GM21360 (cell line): ENCODE measurements at regions not wholly inside any gene's neighbourhood (a gene's known extent, or its start where the extent isn't known, plus 50 kb on each side); places are given as distances from the start of the nearest gene placed in this dataset.
"Not testable (repeated sequence)": the region's sequence is repeated elsewhere in the genome, so short reads cannot be mapped to it uniquely, and the experiment has no call there.

ENCODE experiments used
- ATAC-seq: cut with Tn5 transposase; IDR thresholded peaks from one replicate; pipeline ENCODE4 v1.9.1; 2021; ENCODE audit warnings: mild to moderate bottlenecking, moderate library complexity; ENCODE audit not compliant: unreplicated experiment

DNA sequence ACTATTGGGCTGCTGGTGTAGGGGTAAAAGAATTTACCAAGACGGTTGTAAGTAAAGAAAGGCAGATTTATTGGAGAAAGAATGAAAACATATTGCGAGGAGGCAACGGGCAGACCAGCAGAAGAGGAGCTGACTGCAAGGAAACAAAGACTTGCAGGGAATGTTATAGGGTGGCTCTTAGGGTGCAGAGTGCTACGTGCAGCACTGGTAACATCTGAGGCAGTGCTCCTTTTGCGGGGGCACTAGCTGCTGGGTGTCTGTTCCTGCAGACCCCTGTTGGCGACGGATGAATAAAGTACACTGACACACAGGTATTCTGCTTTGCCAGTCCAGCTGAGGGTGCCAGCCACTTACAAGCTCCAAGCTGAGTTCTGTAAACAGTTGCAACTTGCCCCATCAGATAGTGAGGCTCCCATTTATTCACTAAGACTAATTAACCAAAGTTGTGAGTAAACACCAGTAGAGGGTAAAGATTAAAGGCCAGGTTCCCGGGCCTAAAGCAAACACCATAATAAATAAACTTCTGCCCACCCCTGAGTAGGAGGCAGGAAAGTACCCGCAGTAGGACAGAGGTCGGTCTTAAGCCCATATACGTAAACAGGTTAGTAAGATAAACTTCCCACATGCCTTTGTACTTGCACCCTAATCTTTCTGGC, 140.2 kb upstream of the KCNK1 start:
- ATAC-seq: no peak

DNA sequence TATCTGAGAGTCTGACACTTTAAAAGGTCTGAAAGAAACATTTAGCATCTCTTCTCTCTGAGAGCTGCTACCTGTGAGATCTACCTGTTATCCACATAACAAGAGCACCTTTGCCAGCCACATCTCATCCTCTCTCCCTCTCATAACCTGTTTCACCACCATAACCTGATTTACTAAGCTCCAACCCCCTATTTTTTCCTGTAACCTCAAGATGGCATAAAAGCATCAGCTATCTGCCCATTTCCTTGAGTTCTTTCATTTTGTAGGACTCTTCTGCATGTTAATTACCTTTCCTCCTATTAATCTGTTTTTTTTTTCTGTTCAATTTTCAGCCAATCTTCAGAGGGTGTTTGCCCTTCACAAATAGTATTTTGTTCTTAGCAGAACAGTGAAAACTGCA, 136.5 kb upstream of the KCNK1 start:
- no peak for ATAC-seq

DNA sequence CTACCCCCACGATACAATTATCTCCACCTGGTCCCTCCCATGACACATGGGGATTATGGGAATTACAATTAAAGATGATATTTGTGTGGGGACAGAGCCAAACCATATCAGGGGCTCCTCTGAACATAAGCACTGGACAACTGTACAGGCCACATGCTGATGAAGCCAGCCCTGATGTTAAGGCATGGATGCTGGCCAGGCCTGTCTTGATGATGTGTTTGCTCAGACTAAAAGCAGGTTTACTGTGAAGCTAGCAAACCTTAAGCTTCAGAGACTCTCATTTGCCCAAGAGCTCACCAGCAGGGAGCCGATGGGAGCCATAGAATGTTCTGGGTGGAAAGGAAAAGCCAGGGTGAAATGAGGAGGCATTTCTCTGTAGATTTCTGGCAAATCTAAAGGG, 135.3 kb upstream of the KCNK1 start:
- no peak for ATAC-seq

DNA sequence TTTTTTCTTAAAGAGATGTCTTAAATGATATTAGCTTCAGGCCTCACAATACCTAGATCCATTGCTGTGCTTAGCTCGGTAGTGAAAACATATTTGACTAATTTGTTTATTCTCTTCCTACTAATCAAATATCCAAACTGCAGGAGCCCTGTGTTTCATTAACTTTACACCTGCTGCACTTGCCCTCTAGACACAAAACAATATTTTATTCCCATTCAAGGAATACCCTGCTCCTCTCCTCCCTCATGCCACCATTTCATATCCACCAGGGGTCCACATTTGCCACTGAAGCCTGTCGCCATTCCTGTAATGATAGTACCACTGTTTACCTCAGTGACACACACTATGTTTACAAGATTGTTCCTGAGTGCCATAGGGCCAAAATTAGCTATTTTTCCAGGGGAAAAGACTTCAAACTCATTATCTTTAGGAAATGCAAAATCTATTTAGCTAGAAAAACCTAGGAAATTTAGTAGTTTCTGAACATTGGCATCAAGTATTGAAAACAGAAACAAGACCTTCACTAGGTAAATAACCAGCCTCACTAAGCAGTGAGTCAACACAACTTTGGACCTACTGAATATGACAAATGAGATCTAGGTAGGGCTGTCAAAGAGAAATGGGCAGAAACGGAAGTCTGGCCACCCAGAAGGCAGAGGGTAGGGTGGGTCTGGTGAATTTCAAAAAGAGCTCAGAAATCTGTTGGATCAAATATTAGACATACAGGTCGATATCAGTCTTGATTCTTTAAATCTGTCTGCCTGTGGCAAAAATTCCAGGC, 134.6 kb upstream of the KCNK1 start:
- no peak for ATAC-seq

DNA sequence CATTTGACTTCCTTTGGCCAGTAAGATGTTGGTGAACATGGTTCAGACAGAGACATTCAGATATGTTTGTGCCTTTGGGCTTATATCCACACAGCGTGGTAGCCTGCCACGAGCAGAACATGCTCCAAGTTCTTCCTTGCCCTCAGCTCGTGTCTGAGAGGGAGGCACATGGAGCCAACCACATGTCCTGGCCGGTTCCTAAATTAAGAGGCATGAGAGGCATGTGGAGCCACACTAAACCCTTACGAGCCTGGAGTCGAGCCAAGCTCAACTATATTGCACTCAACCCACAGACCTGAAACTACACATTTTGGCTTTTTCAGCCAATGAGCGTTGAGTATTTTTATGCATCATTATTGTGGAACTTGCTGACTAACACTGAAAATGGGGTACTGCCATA, 133.7 kb upstream of the KCNK1 start:
- ATAC-seq: no peak

DNA sequence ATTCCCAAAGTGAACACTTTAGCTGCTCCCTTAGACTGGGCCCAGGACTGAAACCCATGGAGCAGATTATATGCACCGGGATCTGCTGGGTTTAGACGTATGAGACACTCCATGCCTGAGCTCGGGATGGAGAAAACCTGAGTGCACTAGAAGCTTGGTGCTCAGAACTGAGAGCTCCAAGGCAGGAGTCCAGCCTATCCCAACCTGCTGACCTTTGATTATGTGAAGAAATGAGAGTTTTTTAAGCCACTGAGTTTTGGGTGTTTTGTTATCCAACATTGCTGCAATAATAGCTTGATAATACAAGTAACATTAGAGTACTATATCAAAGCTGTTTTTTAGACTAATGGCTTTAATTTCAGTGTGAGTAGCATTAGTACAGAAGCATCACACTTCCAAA, 131.5 kb upstream of the KCNK1 start:
- ATAC-seq: no peak

DNA sequence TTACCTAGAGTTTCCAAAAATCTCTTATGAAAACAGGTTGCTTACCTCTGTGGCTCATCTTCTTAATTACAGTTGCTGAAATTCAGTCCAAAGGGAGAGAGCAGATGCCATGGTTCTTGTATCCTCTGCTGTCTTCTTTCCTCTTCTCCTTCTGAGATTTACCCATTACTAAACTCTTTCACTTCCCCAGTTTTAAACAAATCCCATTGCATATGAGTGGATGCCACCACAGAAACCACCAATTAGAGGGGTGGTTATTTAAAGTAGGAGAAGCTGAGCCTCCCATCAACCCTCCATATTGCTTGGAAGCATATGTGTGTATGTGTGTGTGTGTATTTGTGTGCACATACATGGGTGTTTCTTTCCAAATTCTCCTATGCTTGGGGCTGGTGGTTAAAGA, 128.5 kb upstream of the KCNK1 start:
- no peak for ATAC-seq

DNA sequence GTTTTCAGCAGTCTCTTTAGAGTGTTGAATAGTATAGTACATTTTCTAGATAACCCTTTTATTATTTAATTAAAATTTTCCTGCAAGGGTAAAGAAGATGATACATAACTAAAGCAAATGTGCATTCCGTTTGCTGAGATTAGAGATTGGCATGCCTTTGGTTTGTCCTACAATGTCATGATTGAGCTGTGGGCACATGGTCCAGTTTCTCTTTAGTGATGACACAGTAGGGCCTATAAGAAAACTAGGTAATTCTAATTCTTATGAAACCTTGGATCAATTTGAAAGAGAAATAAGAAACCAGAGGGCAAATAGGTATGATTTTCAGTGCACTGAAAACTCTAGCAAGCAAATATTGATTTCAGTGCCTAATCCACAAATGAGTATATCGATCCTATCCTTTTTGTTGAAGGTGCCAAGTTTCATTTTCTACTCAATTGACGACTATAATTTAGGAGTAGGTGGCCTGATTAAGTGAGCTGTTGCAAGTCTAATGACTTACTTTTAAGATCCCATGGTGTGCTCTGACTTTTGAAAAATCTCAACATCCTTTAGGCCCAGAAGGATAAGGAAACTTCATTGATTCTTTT, 128.0 kb upstream of the KCNK1 start:
- no peak for ATAC-seq

DNA sequence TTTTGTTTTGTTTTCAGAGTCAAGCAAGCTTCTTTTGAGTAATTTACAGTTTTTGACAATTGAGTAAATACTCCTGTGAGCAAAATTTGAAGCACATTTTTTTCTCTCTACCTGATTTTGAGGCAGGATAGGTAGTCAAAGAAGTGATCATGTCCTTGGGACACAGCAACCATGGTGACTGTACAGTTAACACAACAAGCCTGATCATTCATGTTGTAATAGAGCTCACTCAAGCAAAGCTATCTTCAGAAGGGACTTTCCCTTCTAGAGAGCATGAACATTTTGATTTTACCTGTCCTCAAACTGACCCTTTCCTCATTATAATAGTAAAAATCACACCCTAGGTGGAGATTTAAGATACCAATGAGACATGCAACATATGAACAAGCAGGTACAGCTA, 126.5 kb upstream of the KCNK1 start:
- ATAC-seq: no peak

DNA sequence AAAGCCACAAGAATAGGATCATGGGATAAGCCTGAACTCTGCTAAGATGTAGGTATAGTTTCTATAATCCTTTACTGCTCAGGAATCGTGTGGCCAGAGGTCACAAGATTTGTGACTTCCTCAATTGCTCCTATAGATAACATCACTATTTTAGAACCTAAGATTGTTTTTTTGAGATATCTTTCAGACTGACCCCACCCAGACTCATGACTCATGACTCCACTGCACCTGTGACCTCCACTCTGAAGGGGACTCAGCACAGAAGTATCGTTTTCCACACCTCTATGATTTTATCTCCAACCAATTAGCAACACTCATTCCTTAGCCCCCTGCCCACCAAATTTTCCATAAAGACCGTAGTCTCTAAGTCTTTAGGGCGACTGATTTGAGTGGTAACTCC, 124.5 kb upstream of the KCNK1 start:
- no peak for ATAC-seq

DNA sequence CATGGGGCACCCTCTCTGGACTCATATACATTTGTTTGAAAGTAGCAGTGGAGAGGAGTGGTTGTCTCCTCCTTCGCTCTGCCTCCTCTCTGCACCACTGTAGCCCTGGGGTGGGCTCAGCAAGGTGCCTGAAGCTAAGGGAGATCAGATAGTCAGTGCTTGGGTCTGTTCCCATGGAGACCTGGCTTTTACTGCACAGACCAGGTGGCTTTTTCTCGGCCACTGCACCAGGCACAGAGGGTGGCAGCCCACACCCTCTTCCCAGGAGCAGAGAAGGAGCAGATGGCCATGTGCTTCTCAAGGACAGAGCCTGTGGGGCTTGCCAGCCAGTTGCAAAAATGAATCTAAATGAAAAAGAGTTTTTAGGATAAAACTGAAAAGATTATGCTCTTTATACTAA, 123.4 kb upstream of the KCNK1 start:
- ATAC-seq: no peak

DNA sequence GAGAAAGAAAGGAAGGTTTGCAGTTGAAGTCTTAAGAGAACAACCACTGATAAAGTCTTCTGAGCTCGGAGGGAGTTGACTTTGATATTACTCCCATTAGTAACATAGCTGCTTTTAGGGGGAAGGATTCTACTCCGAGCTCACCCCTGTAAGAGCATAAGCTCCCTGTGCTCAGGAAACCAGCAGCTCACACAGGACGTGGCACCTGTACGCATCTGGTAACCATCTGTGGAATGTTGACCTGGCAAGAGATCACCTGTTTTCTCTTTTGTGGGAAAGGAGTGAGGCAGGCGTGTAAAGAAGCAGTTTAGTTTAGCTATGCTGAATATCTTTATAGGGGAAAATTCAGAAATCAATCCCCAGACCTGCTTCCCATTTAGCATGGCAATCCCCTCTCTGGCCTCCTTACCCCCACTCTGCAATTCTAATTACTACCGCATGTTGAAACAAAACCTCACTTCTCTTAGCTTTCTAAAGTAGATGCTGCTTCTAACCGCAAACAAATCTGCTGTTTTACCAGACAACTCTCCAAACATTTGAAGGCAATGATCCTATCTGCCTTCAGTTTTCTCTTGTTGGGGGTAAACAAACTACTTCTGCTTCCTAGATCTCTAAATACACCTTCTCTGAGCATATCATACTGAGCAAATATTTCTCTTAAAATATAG, 121.8 kb upstream of the KCNK1 start:
- ATAC-seq: no peak

DNA sequence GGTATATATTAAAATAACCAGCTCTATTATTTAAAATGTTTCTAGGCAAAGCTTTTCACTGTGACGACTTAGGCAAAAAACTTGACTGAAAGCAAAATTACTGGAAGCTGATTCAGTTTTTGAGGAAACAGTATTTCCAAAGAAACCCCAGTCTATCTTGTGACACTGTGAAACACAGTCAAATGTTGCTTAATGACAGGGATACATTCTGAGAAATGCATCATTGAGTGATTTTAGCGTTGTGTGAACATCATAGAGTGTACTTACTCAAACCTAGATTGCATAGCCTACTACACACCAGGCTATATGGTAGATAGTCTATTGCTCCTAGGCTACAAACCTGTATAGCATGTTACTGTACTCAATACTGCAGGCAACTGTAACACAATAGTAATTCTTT, 116.9 kb upstream of the KCNK1 start:
- no peak for ATAC-seq

DNA sequence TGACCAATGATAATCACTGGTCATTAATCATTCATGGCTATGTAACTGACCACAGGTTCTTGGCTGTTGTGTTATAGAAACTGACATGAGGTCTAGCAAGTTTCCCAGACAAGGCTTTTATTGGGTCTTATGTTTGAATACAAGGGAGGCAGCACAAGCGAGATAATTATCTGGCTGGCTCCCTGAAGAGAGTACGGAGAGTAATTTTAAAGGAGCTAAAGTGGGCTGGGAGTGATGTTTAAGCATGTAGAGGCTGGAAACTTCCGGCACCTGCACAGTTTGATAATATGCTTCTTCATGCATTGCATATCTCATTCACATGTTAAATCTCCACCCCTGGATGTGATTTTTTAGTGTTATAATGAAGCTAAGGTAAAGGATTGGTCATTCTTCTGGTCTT, 116.2 kb upstream of the KCNK1 start:
- ATAC-seq: no peak

DNA sequence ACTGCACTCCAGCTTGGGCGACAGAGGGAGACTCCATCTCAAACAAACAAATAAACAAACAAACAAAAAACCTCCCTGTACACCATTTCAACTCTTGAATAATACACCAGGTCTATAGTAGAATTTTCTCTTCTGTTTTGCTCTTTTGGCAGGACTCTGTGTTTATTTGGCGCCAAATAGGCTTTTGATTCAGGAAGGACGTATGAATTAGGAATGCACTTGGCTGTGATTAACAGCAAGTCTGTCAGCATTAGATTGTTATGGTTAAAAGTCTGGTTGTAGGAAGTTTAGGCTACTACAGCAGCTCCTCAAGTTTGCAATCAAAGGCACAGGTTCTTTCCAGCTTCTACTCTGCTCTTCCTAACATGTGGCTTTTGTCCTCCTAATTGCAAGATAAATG, 113.8 kb upstream of the KCNK1 start:
- ATAC-seq: no peak

DNA sequence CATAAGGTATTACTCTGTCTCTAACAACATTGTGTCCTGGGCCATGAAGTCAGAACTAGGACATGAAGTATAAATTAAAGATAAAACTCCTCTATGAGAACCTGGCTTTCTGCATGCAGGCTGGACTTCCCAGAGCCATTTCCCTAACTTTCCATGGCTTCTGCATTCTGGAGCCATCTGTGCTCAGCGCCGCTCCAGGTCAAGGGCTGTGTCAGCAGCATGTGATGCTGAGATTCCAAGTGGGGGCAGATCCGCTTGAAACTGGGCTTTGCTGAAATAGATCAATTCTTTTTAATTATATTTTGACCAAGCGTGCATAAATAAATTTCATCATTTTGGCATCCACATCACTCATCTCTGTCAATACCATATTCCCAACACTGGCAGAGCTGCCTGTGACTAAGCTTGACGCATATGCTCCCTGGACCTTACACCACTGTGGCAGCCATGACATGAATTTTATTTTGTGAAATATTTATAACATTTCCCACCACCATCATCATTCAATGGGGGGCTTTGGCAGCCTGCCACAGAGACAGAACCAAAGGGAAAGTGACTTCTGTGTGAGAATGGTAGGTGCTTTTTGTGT, 110.4 kb upstream of the KCNK1 start:
- ATAC-seq: no peak

DNA sequence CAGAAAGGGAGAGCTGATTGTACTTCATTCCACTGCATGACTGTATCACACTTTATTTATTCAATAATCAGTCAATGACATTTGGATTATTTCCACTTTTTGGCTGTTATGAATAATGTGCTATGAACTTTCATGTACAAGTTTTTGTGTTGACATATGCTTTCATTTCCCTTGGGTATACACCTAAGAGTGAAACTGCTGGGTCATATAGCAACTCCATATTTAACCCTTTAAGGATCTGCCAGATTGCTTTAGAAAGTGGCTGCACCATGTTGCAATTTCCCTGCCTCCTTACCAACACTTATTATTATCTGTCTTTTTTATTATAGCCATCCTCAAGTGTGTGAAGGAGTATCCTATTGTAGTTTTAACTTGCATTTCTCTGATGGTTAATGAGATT, 108.8 kb upstream of the KCNK1 start:
- no peak for ATAC-seq

DNA sequence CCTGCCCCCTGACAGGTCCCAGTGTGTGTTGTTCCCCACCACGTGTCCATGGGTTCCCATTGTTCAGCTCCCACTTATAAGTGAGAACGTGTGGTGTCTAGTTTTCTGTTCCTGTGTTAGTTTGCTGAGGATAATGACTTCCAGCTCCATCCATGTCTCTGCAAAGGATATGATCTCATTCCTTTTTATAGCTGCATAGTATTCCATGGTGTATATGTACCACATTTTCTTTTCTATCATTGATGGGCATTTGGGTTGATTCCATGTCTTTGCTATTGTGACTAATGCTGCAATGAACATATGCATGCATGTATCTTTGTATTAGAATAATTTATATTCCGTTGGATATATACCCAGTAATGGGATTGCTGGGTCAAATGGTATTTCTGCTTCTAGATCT, 108.0 kb upstream of the KCNK1 start:
- not testable (repeated sequence) for ATAC-seq

DNA sequence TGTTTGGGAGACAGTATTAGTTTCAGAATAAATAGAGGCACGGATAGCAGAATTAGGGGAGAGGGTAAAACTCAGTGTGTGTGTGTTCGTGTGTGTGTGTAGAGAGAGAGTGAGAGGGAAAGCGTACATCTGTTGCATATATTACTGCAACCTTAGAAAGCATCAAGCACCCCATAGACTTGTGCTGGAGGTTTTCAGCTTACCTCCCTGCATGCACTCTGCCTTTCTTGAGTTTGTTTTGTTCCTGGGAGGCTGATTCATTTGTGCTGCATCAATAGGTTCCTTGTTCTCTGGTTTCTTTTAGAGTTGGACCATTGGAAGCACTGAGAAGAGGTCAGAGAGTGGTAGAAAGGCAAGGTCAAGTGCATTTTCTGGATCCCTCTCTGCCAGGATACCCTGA, 104.4 kb upstream of the KCNK1 start:
- ATAC-seq: no peak

DNA sequence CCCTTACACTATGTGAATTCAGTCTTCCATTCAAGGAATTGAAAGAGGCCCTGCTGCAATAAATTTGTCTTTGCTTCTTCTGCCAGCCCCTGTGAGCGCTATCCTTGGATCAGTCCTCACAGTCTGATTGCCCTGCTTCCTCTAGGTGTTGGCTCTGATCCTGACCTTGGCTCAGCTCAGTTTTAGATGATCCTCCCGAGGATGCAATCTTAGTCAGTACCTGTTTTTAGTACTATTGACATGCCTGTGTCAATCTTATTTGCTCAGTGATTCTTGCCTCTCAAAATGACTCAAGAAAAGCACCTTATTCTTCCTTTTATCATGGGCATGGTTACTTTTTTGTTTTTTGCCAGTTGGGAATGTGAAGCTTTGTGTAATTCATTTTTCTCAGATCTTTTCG, 101.4 kb upstream of the KCNK1 start:
- ATAC-seq: no peak

DNA sequence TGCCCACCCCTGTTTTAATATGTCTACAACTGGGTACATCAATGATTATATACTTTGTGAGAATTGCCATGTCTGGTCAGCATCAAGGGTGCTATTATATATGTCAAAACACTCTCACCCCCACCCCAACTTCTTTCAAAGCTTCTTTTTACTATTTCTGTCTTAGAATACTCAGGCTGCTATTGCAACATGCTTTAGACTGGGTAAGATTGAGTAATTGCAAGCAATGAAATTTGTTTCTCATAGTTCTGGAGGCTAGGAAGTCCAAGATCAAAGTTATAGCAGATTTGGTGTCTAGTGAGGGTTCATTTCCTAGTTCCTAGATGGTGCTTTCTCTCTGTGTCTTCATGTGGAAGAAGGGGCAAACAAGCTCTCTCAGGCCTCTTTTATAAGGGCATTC, 100.5 kb upstream of the KCNK1 start:
- ATAC-seq: no peak
